KBM-7 (cell line): ENCODE measurements at regions not wholly inside any gene's neighbourhood (a gene's known extent, or its start where the extent isn't known, plus 50 kb on each side); places are given as distances from the start of the nearest gene placed in this dataset.
"Not testable (repeated sequence)": the region's sequence is repeated elsewhere in the genome, so short reads cannot be mapped to it uniquely, and the experiment has no call there.

ENCODE experiments used
- DNase-seq: peaks from one replicate; pipeline ENCODE4 v3.0.0-alpha.2; 2015
- in situ Hi-C: fragments of 300-500 bp; cut with MboI; formaldehyde crosslinking; loops from 2 replicates; pipeline ENCODE4 v1.14.3; 2020; ENCODE audit warnings: low sequenced_read_pairs, low pct_unique_long_range_greater_than_20kb, mixed read lengths

GRCh38 chr10:64601298-64601697 is 1080.1 kb downstream of the REEP3 start:
- DNase-seq, result no peak
- in situ Hi-C loops, result no loop called here

- DNase-seq, result no peak
- in situ Hi-C loops, result no loop called here
These were observed 1095.9 kb downstream of the REEP3 start for GRCh38 chr10:64617085-64617484.

- DNase-seq, result no peak
- in situ Hi-C loops, result no loop called here
These were observed 1097.9 kb downstream of the REEP3 start for GRCh38 chr10:64619102-64619501.

- no peak for DNase-seq
- in situ Hi-C loops, result no loop called here
These were observed 1105.7 kb downstream of the REEP3 start for GRCh38 chr10:64626924-64627323.

- peak; percentile 33 for DNase-seq
- in situ Hi-C loops, result no loop called here
These were observed 1109.3 kb downstream of the REEP3 start for GRCh38 chr10:64630534-64630933.

- DNase-seq, result no peak
- in situ Hi-C loops, result no loop called here
These were observed 1114.7 kb downstream of the REEP3 start for GRCh38 chr10:64635906-64636305.

GRCh38 chr10:64636461-64636860 is 1115.3 kb downstream of the REEP3 start:
- in situ Hi-C loops, result no loop called here
- no peak for DNase-seq

- DNase-seq, result no peak
- in situ Hi-C loops, result no loop called here
These were observed 1116.7 kb downstream of the REEP3 start for GRCh38 chr10:64637939-64638338.

- DNase-seq, result peak; percentile 71
- in situ Hi-C loops, result no loop called here
These were observed 1127.7 kb downstream of the REEP3 start for GRCh38 chr10:64648915-64649314.

- in situ Hi-C loops, result no loop called here
- no peak for DNase-seq
These were observed 1137.3 kb downstream of the REEP3 start for GRCh38 chr10:64658528-64658927.

- in situ Hi-C loops, result no loop called here
- DNase-seq, result no peak
These were observed 1138.1 kb downstream of the REEP3 start for GRCh38 chr10:64659311-64659710.

- DNase-seq, result no peak
- in situ Hi-C loops, result no loop called here
These were observed 1160.8 kb downstream of the REEP3 start for GRCh38 chr10:64682043-64682442.

- no peak for DNase-seq
- in situ Hi-C loops, result no loop called here
These were observed 1169.0 kb downstream of the REEP3 start for GRCh38 chr10:64690194-64690593.

GRCh38 chr10:64699244-64699643 is 1178.0 kb downstream of the REEP3 start:
- in situ Hi-C loops, result no loop called here
- DNase-seq, result no peak

GRCh38 chr10:64702086-64702485 is 1180.9 kb downstream of the REEP3 start:
- in situ Hi-C loops, DNase-seq: not testable (repeated sequence)

- in situ Hi-C loops, result no loop called here
- no peak for DNase-seq
These were observed 1187.9 kb downstream of the REEP3 start for GRCh38 chr10:64708884-64709681.

GRCh38 chr10:64726466-64726865 is 1205.3 kb downstream of the REEP3 start:
- no peak for DNase-seq
- in situ Hi-C loops, result no loop called here

- in situ Hi-C loops, result no loop called here
- no peak for DNase-seq
These were observed 1209.8 kb downstream of the REEP3 start for GRCh38 chr10:64731016-64731415.

- DNase-seq, result peak; percentile 73
- in situ Hi-C loops, result no loop called here
These were observed 1211.3 kb downstream of the REEP3 start for GRCh38 chr10:64732372-64732957.

GRCh38 chr10:64733980-64734379 is 1212.8 kb downstream of the REEP3 start:
- in situ Hi-C loops, result no loop called here
- DNase-seq, result peak; percentile 44

- in situ Hi-C loops, result no loop called here
These were observed 1217.3 kb downstream of the REEP3 start for GRCh38 chr10:64738462-64738861.

More at GRCh38 chr10:64738462-64738861, 1217.3 kb downstream of the REEP3 start:
- DNase-seq, result no peak
